DND-41 (cell line): ENCODE measurements at regions not wholly inside any gene's neighbourhood (a gene's known extent, or its start where the extent isn't known, plus 50 kb on each side); places are given as distances from the start of the nearest gene placed in this dataset.

Experiments used
- ATAC-seq: fragments of 200-7000 bp; cut with Tn5 transposase; 3 replicates; pipeline ENCODE4 v1.9.1; 2021; ENCODE audit warnings: low read depth; ENCODE audit not compliant: insufficient read depth
- DNase-seq: peaks from one replicate; pipeline ENCODE4 v3.0.0-alpha.2; 2020
- H2AFZ ChIP-seq: 2 replicates; pipeline ENCODE4 v1.6.0; 2012; ENCODE audit warnings: low read depth, low read length
- H3K27ac ChIP-seq: 2 replicates; pipeline ENCODE4 v1.5.1; 2012; ENCODE audit warnings: low read length, inconsistent platforms
- H3K27me3 ChIP-seq: fragments of 200-600 bp; sonication (generic); 2 replicates; pipeline ENCODE4 v1.6.0; 2012; ENCODE audit warnings: low read length, mild to moderate bottlenecking, inconsistent platforms; ENCODE audit not compliant: insufficient read depth, poor library complexity
- H3K36me3 ChIP-seq: 2 replicates; pipeline ENCODE4 v1.5.1; 2012; ENCODE audit warnings: low read length, inconsistent platforms; ENCODE audit not compliant: insufficient read depth
- H3K4me1 ChIP-seq: 2 replicates; pipeline ENCODE4 v1.5.1; 2012; ENCODE audit warnings: mild to moderate bottlenecking, low read length; ENCODE audit not compliant: insufficient read depth
- H3K4me2 ChIP-seq: 2 replicates; pipeline ENCODE4 v1.6.0; 2012; ENCODE audit warnings: mild to moderate bottlenecking, moderate library complexity, low read length, inconsistent platforms; ENCODE audit not compliant: insufficient read depth
- H3K4me3 ChIP-seq, 2 experiments: fragments of 200-600 bp in 1 of 2; shearing (Covaris generic) in 1 of 2; 2 replicates each; pipeline ENCODE4 v1.5.1; 2012 to 2016; ENCODE audit warnings: inconsistent platforms in 2 of 2, low read length in 2 of 2, mild to moderate bottlenecking in 2 of 2, low read depth in 1 of 2, moderate library complexity in 1 of 2
- H3K79me2 ChIP-seq: 2 replicates; pipeline ENCODE4 v1.6.0; 2012; ENCODE audit warnings: low read length, inconsistent platforms; ENCODE audit not compliant: insufficient read depth
- H3K9ac ChIP-seq: 2 replicates; pipeline ENCODE4 v1.6.0; 2012; ENCODE audit warnings: low read depth, mild to moderate bottlenecking, inconsistent platforms, low read length, moderate library complexity
- H3K9me3 ChIP-seq: 2 replicates; pipeline ENCODE4 v1.5.1; 2012; ENCODE audit warnings: low read length, moderate library complexity, mild to moderate bottlenecking, inconsistent platforms; ENCODE audit not compliant: insufficient read depth, severe bottlenecking
- H4K20me1 ChIP-seq: 2 replicates; pipeline ENCODE4 v1.6.0; 2012; ENCODE audit warnings: low read length; ENCODE audit not compliant: insufficient read depth
- CTCF ChIP-seq: IDR thresholded peaks from 2 replicates; pipeline ENCODE4 v1.5.1; 2012; ENCODE audit warnings: borderline replicate concordance, low read length, moderate library complexity, mild to moderate bottlenecking; ENCODE audit not compliant: poor library complexity, severe bottlenecking; ENCODE audit errors: extremely low read depth
- EZH2 ChIP-seq: IDR thresholded peaks from 3 replicates; pipeline ENCODE4 v1.6.1; 2012; ENCODE audit warnings: borderline replicate concordance, low read depth, mild to moderate bottlenecking, moderate library complexity, low read length, inconsistent platforms; ENCODE audit not compliant: severe bottlenecking

DNA sequence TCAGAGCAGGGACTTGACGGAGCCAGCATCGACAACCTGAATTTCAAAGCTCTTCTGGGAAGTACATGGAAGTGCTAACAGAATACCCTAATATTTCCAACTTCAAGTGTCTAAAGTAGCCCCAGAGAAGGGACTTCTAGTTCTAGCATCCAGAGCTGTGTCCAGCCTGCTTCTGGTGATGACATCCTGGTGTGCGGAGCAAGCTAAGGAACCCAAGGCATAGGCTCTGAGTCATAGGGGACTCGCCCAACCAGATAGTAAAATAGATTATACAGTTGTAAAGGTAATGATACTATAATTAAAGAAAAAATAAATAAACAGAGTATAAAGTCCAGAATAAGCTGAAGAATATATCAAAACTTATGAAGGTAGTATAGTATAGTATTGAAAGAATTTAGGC, 108.1 kb upstream of the SERPINE2 start:
- TF ChIP-seq CTCF: no peak
- Histone ChIP-seq H3K4me2 (no peak overlapping the region), H3K9ac (no peak overlapping the region), H3K27ac (no peak overlapping the region), H3K79me2 (no peaks in the 10 kb centered on the region), H3K4me1 (no peaks in the 10 kb centered on the region), H4K20me1 (no peaks in the 10 kb centered on the region), H3K36me3 (no peaks in the 10 kb centered on the region), H3K9me3 (no peaks in the 10 kb centered on the region), H3K27me3 (peaks cover 3% of the 10 kb centered on the region), H3K4me3 (no peak overlapping the region), H2AFZ (no peak overlapping the region)
- DNase-seq (no peak), ATAC-seq (no peak)

- no peaks in the 10 kb centered on the region for H3K36me3 ChIP-seq
- TF ChIP-seq EZH2 (no peak), CTCF (no peak)
- H3K4me3 ChIP-seq: no peak overlapping the region
- H4K20me1 ChIP-seq: no peaks in the 10 kb centered on the region
- H2AFZ ChIP-seq: no peak overlapping the region
- no peaks in the 10 kb centered on the region for H3K4me1 ChIP-seq
- H3K4me2 ChIP-seq: no peak overlapping the region
- no peaks in the 10 kb centered on the region for H3K79me2 ChIP-seq
- ATAC-seq: no peak
- H3K9me3 ChIP-seq: no peaks in the 10 kb centered on the region
- H3K27ac ChIP-seq: no peak overlapping the region
- H3K9ac ChIP-seq: no peak overlapping the region
- no peak for DNase-seq
- H3K27me3 ChIP-seq: peaks cover 3% of the 10 kb centered on the region
Observed at GRCh38 chr2:224146356-224147160, 107.5 kb upstream of the SERPINE2 start.

- DNase-seq (no peak), ATAC-seq (no peak)
- TF ChIP-seq CTCF (no peak), EZH2 (no peak)
- Histone ChIP-seq H3K4me3 (no peak overlapping the region), H3K9me3 (no peaks in the 10 kb centered on the region), H3K79me2 (no peaks in the 10 kb centered on the region), H3K27me3 (peaks cover 3% of the 10 kb centered on the region), H2AFZ (no peak overlapping the region), H4K20me1 (no peaks in the 10 kb centered on the region), H3K27ac (no peak overlapping the region), H3K4me1 (no peaks in the 10 kb centered on the region), H3K9ac (no peak overlapping the region), H3K4me2 (no peak overlapping the region), H3K36me3 (no peaks in the 10 kb centered on the region)
Observed at GRCh38 chr2:224145751-224146355, 106.8 kb upstream of the SERPINE2 start.
